Liver (tissue), 3 donors: ENCODE measurements at regions not wholly inside any gene's neighbourhood (a gene's known extent, or its start where the extent isn't known, plus 50 kb on each side); places are given as distances from the start of the nearest gene placed in this dataset.

ENCODE experiments used
- RAD21 ChIP-seq, 2 donors: IDR thresholded peaks; 2 replicates each; pipeline ENCODE4 v1.6.1; 2016; ENCODE audit warnings: antibody characterized with exemption in 2 of 2, mild to moderate bottlenecking in 2 of 2
- TF ChIP-seq, protein P1 (sequence below): fragments of 150-350 bp; IDR thresholded peaks from 2 replicates; pipeline ENCODE4 v1.5.1; 2017; ENCODE audit warnings: improper control_type of control experiment, low read depth, low read length; ENCODE audit not compliant: missing input control
- donor health status: healthy.
- donor health status: healthy.

- TF ChIP-seq, protein P1, sequence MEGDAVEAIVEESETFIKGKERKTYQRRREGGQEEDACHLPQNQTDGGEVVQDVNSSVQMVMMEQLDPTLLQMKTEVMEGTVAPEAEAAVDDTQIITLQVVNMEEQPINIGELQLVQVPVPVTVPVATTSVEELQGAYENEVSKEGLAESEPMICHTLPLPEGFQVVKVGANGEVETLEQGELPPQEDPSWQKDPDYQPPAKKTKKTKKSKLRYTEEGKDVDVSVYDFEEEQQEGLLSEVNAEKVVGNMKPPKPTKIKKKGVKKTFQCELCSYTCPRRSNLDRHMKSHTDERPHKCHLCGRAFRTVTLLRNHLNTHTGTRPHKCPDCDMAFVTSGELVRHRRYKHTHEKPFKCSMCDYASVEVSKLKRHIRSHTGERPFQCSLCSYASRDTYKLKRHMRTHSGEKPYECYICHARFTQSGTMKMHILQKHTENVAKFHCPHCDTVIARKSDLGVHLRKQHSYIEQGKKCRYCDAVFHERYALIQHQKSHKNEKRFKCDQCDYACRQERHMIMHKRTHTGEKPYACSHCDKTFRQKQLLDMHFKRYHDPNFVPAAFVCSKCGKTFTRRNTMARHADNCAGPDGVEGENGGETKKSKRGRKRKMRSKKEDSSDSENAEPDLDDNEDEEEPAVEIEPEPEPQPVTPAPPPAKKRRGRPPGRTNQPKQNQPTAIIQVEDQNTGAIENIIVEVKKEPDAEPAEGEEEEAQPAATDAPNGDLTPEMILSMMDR = no peak
- no peak for TF ChIP-seq RAD21 (IDR thresholded peaks at IDR 0.05)
These were observed 228.9 kb upstream of the TTC29 start for GRCh38 chr4:147174591-147174990.
